GM12878 (cell line): ENCODE measurements at regions not wholly inside any gene's neighbourhood (a gene's known extent, or its start where the extent isn't known, plus 50 kb on each side); places are given as distances from the start of the nearest gene placed in this dataset.

Source experiments
- ATAC-seq: fragments of 200-7000 bp; cut with Tn5 transposase; 3 replicates; pipeline ENCODE4 v1.9.1; 2020; ENCODE audit warnings: mild to moderate bottlenecking, moderate library complexity
- BruUV-seq: library from RNA; stranded (reverse); fragments of 400-500 nt; replicated peaks from 2 replicates; lab custom pipeline; 2021; lab: Mats Ljungman, UMichigan
- CTCF ChIA-PET: fragments of 300-600 bp; sonication (Branson Sonifier 250); formaldehyde crosslinking; extraction: SDS; loops from one replicate; lab custom pipeline; 2021; ENCODE audit warnings: inconsistent platforms; lab: Yijun Ruan, JAX
- POLR2A ChIA-PET: fragments of 350-600 bp; formaldehyde crosslinking; extraction: SDS; loops from one replicate; lab custom pipeline; 2021; ENCODE audit warnings: inconsistent platforms; lab: Charles Lee
- RAD21 ChIA-PET: fragments of 300-600 bp; sonication (Branson Sonifier 250); formaldehyde crosslinking; loops from one replicate; lab custom pipeline; 2023; ENCODE audit warnings: antibody characterized with exemption; ENCODE audit not compliant: unreplicated experiment; lab: Charles Lee
- SMC1A ChIA-PET: fragments of 300-600 bp; sonication (Branson Sonifier 250); formaldehyde crosslinking; loops from one replicate; lab custom pipeline; 2023; ENCODE audit not compliant: unreplicated experiment, uncharacterized antibody; lab: Charles Lee
- DNase-seq: peaks from one replicate; pipeline ENCODE4 v3.0.0-alpha.2; 2011; ENCODE audit warnings: low read depth, low spot score
- FAIRE-seq: peaks from 3 replicates; lab custom pipeline; 2011; peaks lifted over from hg19 to GRCh38; lab: Jason Lieb, UNC
- H2AFZ ChIP-seq: 2 replicates; pipeline ENCODE4 v1.6.0; 2011; ENCODE audit warnings: low read depth, low read length, control low read depth; ENCODE audit not compliant: control insufficient read depth
- H3K27ac ChIP-seq: 2 replicates; pipeline ENCODE4 v1.5.1; 2011; ENCODE audit warnings: control low read depth; ENCODE audit not compliant: control insufficient read depth, insufficient read depth
- H3K27me3 ChIP-seq, 2 experiments: replicated peaks in 1 of 2; 2 replicates each; pipeline versions ENCODE4 v1.6.0 to v1.6.1; 2011; ENCODE audit warnings: low read length in 1 of 2; ENCODE audit not compliant: control insufficient read depth in 2 of 2, insufficient read depth in 2 of 2
- H3K36me3 ChIP-seq, 2 experiments: 2 replicates each; pipeline ENCODE4 v1.5.1; 2011; ENCODE audit warnings: low read length in 1 of 2; ENCODE audit not compliant: control insufficient read depth in 2 of 2, insufficient read depth in 2 of 2
- H3K4me1 ChIP-seq: 2 replicates; pipeline ENCODE4 v1.6.1; 2011; ENCODE audit warnings: mild to moderate bottlenecking, low read length, moderate library complexity, mixed read lengths; ENCODE audit not compliant: control insufficient read depth, insufficient read depth
- H3K4me2 ChIP-seq: 2 replicates; pipeline ENCODE4 v1.6.0; 2011; ENCODE audit warnings: control low read depth; ENCODE audit not compliant: control insufficient read depth, insufficient read depth
- H3K4me3 ChIP-seq: fragments of 200-600 bp; sonication (generic); 2 replicates; pipeline ENCODE4 v1.5.1; 2016
- H3K79me2 ChIP-seq: 2 replicates; pipeline ENCODE4 v1.6.0; 2011; ENCODE audit warnings: low read length; ENCODE audit not compliant: control insufficient read depth, insufficient read depth
- H3K9ac ChIP-seq: 2 replicates; pipeline ENCODE4 v1.8.0; 2011; ENCODE audit warnings: low read length, control low read depth, mixed read lengths; ENCODE audit not compliant: control insufficient read depth, insufficient read depth
- H3K9me3 ChIP-seq: replicated peaks from 3 replicates; pipeline ENCODE4 v1.5.1; 2011; ENCODE audit warnings: mild to moderate bottlenecking, low read length; ENCODE audit not compliant: control insufficient read depth, insufficient read depth
- H4K20me1 ChIP-seq: 2 replicates; pipeline ENCODE4 v1.6.0; 2011; ENCODE audit not compliant: control insufficient read depth, insufficient read depth
- BCL11A ChIP-seq: IDR thresholded peaks from 2 replicates; pipeline ENCODE4 v1.6.1; 2011; ENCODE audit warnings: low read depth, low read length
- CBX3 ChIP-seq: fragments of 200-600 bp; sonication (generic); IDR thresholded peaks from 2 replicates; pipeline ENCODE4 v1.6.1; 2016; ENCODE audit warnings: low read depth, borderline replicate concordance
- HDAC2 ChIP-seq: fragments of 200-600 bp; sonication (generic); IDR thresholded peaks from 2 replicates; pipeline ENCODE4 v1.6.1; 2017
- IRF4 ChIP-seq: IDR thresholded peaks from 2 replicates; pipeline ENCODE4 v1.6.1; 2011; ENCODE audit warnings: low read depth, low read length
- JUND ChIP-seq: IDR thresholded peaks from 2 replicates; pipeline ENCODE4 v1.6.1; 2012; ENCODE audit warnings: low read depth, mild to moderate bottlenecking, low read length, improper control_type of control experiment, moderate library complexity
- NR2C1 ChIP-seq: fragments of 450-650 bp; IDR thresholded peaks from 2 replicates; pipeline ENCODE4 v1.6.1; 2017; ENCODE audit warnings: antibody characterized with exemption, mild to moderate bottlenecking, moderate library complexity
- POLR2AphosphoS2 ChIP-seq: IDR thresholded peaks from 2 replicates; pipeline ENCODE4 v1.6.1; 2011; ENCODE audit warnings: low read depth, mild to moderate bottlenecking, low read length, improper control_type of control experiment, moderate library complexity
- RAD51 ChIP-seq: fragments of 450-650 bp; IDR thresholded peaks from 2 replicates; pipeline ENCODE4 v1.6.1; 2016; ENCODE audit warnings: moderate library complexity, mild to moderate bottlenecking, inconsistent platforms
- RB1 ChIP-seq: fragments of 450-650 bp; formaldehyde crosslinking; IDR thresholded peaks from 2 replicates; pipeline ENCODE4 v1.6.1; 2017; ENCODE audit warnings: mild to moderate bottlenecking, borderline replicate concordance
- RBBP5 ChIP-seq: fragments of 200-600 bp; sonication (generic); conservative IDR thresholded peaks from 2 replicates; pipeline ENCODE4 v1.6.1; 2016
- RELA ChIP-seq: fragments of 450-650 bp; IDR thresholded peaks from 2 replicates; pipeline ENCODE4 v1.8.0; 2014; ENCODE audit warnings: borderline replicate concordance; ENCODE audit not compliant: partially characterized antibody
- SMAD5 ChIP-seq: IDR thresholded peaks from 2 replicates; pipeline ENCODE4 v1.6.1; 2016; ENCODE audit warnings: antibody characterized with exemption, low read depth
- WGBS: methylation state at CpG from one replicate; pipeline ENCODE4 v1.1.6; 2016; ENCODE audit warnings: low lambda C conversion rate; ENCODE audit not compliant: insufficient replicate concordance, insufficient coverage; ENCODE audit errors: missing lambda C conversion rate; 5-methylcytosine and 5-hydroxymethylcytosine counted together
- in situ Hi-C: fragments of 300-500 bp; cut with MboI; formaldehyde crosslinking; loops from 9 replicates; pipeline ENCODE4 v1.14.3; 2018; ENCODE audit warnings: mixed read lengths
- intact Hi-C: fragments of 100-400 bp; cut with micrococcal nuclease; formaldehyde crosslinking; loops from one replicate; pipeline ENCODE4 v1.14.2; 2022; ENCODE audit not compliant: unreplicated experiment
- TF ChIP-seq, protein P1 (sequence below): IDR thresholded peaks from 2 replicates; pipeline ENCODE4 v1.6.1; 2011; ENCODE audit warnings: low read depth, mild to moderate bottlenecking, low read length, moderate library complexity, borderline replicate concordance; ENCODE audit errors: extremely low read depth
- TF ChIP-seq, protein P2 (sequence below): fragments of 450-650 bp; IDR thresholded peaks from 2 replicates; pipeline ENCODE4 v1.6.1; 2017; ENCODE audit warnings: mild to moderate bottlenecking, moderate library complexity
- TF ChIP-seq, protein P3 (sequence below): fragments of 450-650 bp; IDR thresholded peaks from 2 replicates; pipeline ENCODE4 v1.6.1; 2017; ENCODE audit warnings: mild to moderate bottlenecking
- TF ChIP-seq, protein P4 (sequence below): IDR thresholded peaks from 2 replicates; pipeline ENCODE4 v1.6.1; 2012; ENCODE audit warnings: mild to moderate bottlenecking, low read depth, low read length

DNA sequence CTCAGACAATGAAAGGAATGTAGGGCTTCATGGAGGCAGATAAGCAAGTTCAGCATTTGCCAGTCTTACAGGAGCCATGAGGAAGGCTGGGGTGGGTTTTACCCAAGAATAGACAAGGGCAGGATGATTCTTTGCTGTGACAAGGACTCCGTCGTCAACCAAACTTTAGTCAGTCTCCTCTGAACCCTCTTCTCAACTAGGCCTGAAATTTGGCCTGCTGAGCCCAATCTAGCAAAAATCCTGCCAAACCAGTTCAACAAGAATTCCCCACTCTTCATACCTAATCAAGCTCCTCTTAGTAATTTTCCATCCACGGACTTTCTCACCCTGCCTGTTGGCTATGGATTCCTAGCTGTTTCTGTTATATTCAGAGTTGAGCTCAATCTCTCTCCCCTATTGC, 280.5 kb downstream of the TBL1XR1 start:
- BruUV-seq: no TSS peak
- intact Hi-C loops (no loop called here), in situ Hi-C loops (no loop called here)
- SMC1A ChIA-PET: no interaction called here
- DNase-seq: no peak
- Histone ChIP-seq H3K36me3 (no peaks in the 10 kb centered on the region), H3K9ac (no peak overlapping the region), H4K20me1 (no peaks in the 10 kb centered on the region), H3K79me2 (no peaks in the 10 kb centered on the region), H3K4me1 (no peaks in the 10 kb centered on the region), H2AFZ (no peak overlapping the region), H3K4me3 (no peak overlapping the region), H3K27ac (no peak overlapping the region), H3K27me3 (peaks cover 0 to 4% of the 10 kb centered on the region in 2 experiments; a peak in 2 of 4 replicates), H3K9me3 (no peaks in the 10 kb centered on the region), H3K4me2 (no peak overlapping the region)
- FAIRE-seq: no peak
- POLR2A ChIA-PET: no interaction called here
- no peak for ATAC-seq
- CTCF ChIA-PET: interaction anchor here (1.1 kb wide), 1 partner anchor 24 kb away, joined by 3 read pairs; no protein-coding TSS in a partner anchor
- RAD21 ChIA-PET: no interaction called here
- TF ChIP-seq CBX3: no peak
- TF ChIP-seq SMAD5: no peak
- TF ChIP-seq, protein P1, sequence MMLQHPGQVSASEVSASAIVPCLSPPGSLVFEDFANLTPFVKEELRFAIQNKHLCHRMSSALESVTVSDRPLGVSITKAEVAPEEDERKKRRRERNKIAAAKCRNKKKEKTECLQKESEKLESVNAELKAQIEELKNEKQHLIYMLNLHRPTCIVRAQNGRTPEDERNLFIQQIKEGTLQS: no peak
- TF ChIP-seq RBBP5: no peak
- no peak for TF ChIP-seq RAD51
- TF ChIP-seq, protein P2, sequence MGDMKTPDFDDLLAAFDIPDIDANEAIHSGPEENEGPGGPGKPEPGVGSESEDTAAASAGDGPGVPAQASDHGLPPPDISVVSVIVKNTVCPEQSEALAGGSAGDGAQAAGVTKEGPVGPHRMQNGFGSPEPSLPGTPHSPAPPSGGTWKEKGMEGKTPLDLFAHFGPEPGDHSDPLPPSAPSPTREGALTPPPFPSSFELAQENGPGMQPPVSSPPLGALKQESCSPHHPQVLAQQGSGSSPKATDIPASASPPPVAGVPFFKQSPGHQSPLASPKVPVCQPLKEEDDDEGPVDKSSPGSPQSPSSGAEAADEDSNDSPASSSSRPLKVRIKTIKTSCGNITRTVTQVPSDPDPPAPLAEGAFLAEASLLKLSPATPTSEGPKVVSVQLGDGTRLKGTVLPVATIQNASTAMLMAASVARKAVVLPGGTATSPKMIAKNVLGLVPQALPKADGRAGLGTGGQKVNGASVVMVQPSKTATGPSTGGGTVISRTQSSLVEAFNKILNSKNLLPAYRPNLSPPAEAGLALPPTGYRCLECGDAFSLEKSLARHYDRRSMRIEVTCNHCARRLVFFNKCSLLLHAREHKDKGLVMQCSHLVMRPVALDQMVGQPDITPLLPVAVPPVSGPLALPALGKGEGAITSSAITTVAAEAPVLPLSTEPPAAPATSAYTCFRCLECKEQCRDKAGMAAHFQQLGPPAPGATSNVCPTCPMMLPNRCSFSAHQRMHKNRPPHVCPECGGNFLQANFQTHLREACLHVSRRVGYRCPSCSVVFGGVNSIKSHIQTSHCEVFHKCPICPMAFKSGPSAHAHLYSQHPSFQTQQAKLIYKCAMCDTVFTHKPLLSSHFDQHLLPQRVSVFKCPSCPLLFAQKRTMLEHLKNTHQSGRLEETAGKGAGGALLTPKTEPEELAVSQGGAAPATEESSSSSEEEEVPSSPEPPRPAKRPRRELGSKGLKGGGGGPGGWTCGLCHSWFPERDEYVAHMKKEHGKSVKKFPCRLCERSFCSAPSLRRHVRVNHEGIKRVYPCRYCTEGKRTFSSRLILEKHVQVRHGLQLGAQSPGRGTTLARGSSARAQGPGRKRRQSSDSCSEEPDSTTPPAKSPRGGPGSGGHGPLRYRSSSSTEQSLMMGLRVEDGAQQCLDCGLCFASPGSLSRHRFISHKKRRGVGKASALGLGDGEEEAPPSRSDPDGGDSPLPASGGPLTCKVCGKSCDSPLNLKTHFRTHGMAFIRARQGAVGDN: no peak
- TF ChIP-seq POLR2AphosphoS2: no peak
- TF ChIP-seq JUND: no peak
- TF ChIP-seq RB1: no peak
- TF ChIP-seq, protein P3, sequence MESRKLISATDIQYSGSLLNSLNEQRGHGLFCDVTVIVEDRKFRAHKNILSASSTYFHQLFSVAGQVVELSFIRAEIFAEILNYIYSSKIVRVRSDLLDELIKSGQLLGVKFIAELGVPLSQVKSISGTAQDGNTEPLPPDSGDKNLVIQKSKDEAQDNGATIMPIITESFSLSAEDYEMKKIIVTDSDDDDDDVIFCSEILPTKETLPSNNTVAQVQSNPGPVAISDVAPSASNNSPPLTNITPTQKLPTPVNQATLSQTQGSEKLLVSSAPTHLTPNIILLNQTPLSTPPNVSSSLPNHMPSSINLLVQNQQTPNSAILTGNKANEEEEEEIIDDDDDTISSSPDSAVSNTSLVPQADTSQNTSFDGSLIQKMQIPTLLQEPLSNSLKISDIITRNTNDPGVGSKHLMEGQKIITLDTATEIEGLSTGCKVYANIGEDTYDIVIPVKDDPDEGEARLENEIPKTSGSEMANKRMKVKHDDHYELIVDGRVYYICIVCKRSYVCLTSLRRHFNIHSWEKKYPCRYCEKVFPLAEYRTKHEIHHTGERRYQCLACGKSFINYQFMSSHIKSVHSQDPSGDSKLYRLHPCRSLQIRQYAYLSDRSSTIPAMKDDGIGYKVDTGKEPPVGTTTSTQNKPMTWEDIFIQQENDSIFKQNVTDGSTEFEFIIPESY: no peak
- no peak for TF ChIP-seq IRF4
- TF ChIP-seq NR2C1: no peak
- TF ChIP-seq HDAC2: no peak
- no peak for TF ChIP-seq RELA
- TF ChIP-seq, protein P4, sequence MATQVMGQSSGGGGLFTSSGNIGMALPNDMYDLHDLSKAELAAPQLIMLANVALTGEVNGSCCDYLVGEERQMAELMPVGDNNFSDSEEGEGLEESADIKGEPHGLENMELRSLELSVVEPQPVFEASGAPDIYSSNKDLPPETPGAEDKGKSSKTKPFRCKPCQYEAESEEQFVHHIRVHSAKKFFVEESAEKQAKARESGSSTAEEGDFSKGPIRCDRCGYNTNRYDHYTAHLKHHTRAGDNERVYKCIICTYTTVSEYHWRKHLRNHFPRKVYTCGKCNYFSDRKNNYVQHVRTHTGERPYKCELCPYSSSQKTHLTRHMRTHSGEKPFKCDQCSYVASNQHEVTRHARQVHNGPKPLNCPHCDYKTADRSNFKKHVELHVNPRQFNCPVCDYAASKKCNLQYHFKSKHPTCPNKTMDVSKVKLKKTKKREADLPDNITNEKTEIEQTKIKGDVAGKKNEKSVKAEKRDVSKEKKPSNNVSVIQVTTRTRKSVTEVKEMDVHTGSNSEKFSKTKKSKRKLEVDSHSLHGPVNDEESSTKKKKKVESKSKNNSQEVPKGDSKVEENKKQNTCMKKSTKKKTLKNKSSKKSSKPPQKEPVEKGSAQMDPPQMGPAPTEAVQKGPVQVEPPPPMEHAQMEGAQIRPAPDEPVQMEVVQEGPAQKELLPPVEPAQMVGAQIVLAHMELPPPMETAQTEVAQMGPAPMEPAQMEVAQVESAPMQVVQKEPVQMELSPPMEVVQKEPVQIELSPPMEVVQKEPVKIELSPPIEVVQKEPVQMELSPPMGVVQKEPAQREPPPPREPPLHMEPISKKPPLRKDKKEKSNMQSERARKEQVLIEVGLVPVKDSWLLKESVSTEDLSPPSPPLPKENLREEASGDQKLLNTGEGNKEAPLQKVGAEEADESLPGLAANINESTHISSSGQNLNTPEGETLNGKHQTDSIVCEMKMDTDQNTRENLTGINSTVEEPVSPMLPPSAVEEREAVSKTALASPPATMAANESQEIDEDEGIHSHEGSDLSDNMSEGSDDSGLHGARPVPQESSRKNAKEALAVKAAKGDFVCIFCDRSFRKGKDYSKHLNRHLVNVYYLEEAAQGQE: no peak
- TF ChIP-seq BCL11A: no peak
- WGBS: 23% methylated on average over 3 of the region's 3 CpGs
